Fibroblast of villous mesenchyme (primary cell): ENCODE measurements at regions not wholly inside any gene's neighbourhood (a gene's known extent, or its start where the extent isn't known, plus 50 kb on each side); places are given as distances from the start of the nearest gene placed in this dataset.
"Not testable (repeated sequence)": the region's sequence is repeated elsewhere in the genome, so short reads cannot be mapped to it uniquely, and the experiment has no call there.

Experiments
- DNase-seq: peaks from one replicate; pipeline ENCODE4 v3.0.0-alpha.2; 2010; ENCODE audit warnings: low read depth
- H3K4me3 ChIP-seq: 2 replicates; pipeline ENCODE4 v1.5.1; 2011; ENCODE audit warnings: low read depth, mild to moderate bottlenecking, low read length
- TF ChIP-seq, protein P1 (sequence below): IDR thresholded peaks from 2 replicates; pipeline ENCODE4 v1.5.1; 2012; ENCODE audit warnings: low read depth, mild to moderate bottlenecking, low read length; ENCODE audit not compliant: insufficient read depth

DNA sequence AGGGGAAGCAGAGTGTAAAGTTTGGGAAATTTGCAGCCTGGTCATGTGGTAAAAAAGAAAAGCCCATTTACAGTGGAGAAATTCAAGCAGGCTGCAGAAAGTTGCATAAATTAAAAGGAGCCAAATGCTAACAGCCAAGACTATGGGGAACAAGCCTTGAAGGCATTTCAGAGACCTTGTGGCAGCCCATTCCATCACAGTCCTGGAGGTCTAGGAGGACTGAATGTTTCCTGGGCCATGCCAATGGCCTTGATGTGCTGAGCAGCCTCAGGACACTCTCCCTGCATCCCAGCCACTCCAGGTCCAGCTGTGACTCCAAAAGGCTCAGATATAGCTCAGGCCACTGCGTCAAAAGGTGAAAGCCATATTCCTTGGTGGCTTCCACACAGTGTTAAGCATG is 1202.4 kb upstream of the ATXN8OS start:
- no peak for DNase-seq
- TF ChIP-seq, protein P1, sequence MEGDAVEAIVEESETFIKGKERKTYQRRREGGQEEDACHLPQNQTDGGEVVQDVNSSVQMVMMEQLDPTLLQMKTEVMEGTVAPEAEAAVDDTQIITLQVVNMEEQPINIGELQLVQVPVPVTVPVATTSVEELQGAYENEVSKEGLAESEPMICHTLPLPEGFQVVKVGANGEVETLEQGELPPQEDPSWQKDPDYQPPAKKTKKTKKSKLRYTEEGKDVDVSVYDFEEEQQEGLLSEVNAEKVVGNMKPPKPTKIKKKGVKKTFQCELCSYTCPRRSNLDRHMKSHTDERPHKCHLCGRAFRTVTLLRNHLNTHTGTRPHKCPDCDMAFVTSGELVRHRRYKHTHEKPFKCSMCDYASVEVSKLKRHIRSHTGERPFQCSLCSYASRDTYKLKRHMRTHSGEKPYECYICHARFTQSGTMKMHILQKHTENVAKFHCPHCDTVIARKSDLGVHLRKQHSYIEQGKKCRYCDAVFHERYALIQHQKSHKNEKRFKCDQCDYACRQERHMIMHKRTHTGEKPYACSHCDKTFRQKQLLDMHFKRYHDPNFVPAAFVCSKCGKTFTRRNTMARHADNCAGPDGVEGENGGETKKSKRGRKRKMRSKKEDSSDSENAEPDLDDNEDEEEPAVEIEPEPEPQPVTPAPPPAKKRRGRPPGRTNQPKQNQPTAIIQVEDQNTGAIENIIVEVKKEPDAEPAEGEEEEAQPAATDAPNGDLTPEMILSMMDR, result no peak
- H3K4me3 ChIP-seq, result no peak overlapping the region

DNA sequence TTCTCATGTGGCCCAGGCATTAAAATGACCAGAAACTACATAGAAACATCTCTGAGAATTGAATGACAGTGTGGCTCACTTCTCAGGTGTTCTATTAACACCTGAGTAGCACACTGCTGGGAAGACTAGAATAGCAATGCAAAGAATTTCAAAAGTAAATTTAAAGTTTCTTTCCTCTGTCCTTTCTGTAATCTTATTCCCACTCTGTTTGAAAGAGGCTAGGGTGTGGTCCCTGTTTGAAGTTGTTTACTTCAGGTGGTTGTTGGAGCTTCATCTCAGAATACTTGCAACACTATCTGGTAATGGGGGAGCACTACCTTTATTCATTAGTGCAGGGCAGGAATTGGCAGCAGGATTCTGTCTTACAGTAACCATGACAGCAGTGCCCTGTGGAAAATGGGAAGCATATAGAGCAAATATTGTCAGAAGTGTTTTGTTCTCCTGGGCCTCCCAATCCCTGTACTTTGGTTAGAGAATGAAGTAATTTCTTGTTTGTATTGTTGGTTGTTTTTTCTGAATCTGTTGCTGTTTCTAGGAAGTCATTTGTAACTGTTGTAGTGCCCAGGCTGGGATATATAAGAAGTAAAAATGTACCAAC is 1210.2 kb upstream of the ATXN8OS start:
- no peak overlapping the region for H3K4me3 ChIP-seq
- no peak for DNase-seq
- TF ChIP-seq, protein P1, result no peak

DNA sequence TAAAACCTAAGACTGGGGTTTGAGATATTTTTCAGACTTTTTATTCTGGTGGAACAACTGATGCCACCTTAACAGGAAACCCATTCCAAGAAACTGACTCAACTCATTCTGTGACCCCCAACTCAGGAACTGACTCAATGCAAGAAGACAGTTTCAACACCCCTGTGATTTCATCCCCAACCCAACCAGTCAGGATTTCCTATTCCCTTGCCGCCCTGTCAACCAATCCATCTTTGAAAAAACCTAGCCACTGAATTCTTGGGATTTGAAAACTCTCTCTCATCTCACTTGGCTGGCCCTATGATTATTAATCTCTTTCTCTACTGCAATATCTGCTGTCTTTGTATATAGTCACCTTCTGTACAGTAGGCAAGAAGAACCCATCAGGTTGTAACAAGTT is 1211.9 kb upstream of the ATXN8OS start:
- no peak overlapping the region for H3K4me3 ChIP-seq
- TF ChIP-seq, protein P1, result no peak
- no peak for DNase-seq

DNA sequence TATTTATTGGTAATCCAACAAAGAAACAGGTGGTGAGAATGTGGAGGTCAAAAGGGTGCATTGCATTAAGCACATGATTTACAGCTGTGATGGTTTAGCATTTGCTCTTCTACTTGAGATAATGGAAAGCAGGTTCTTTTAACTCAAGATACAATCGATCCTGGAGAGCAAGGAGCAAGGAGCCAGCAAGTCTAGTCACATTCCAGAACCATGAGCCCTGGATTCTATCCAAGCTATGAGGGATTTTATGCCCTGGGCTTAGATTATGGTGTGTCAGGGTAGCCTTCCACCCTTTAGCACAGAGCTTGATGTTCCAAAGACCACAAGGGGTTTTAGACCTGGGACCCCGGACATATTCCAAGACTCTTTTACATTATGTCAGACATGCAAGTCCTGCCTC is 1213.9 kb upstream of the ATXN8OS start:
- not testable (repeated sequence) for DNase-seq

DNA sequence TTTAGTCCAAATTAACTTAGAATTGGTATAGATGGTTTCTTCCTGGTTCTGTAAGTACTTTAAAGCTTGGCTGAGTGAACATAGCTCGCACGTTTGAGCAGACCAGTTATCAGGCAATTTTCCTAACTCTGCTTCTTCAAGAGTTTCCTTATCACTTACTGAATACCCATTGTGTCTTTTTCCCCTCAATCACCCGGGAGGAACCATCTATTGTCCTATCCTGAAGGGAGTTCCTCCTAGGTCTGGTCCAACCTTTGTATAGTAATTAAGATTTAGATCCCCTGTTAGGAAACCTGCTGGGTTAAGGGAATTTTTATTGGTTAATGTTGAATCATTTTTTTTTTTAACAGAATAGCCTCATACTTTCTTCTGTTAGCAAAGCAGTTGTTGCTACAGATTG is 1215.0 kb upstream of the ATXN8OS start:
- H3K4me3 ChIP-seq, DNase-seq: not testable (repeated sequence)

More for the DNA sequence above, 1213.9 kb upstream of the ATXN8OS start:
- H3K4me3 ChIP-seq, result not testable (repeated sequence)

DNA sequence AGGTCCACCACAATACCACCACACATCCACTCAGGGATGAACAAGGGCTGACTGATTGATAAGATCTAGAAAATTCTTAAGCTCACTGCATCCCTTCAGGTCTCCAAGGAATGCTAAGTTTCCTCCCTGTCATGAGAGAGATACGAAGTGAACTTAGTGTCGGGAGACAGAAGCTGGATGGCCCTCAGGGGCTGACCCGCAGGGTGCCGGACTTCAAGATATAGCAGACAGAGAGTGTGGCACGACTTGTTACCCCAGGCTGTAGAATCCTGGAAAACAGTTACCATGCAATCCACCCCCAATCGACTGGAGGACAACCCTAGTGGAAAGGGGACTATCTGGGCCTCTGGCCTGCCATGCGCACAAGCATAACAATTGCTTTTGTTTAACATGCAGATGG is 1217.5 kb upstream of the ATXN8OS start:
- not testable (repeated sequence) for DNase-seq

DNA sequence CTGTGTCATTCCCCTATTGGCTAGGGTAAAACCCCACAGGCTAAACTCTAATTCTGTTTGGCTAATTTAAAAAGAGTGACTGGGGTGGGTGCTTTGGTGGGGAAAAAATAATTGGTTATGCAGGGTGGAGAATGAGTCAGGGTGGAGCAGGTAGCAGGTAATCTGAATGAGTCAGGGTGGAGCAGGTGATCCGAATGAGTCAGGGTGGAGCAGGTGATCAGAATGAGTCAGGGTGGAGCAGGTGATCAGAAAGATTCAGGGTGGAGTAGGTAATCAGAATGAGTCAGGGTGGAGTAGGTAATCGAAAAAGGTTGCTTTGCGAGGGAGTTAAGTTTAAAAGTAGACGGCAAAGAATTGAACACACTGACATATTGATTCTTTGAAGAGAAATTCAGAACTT is 1218.8 kb upstream of the ATXN8OS start:
- no peak overlapping the region for H3K4me3 ChIP-seq
- TF ChIP-seq, protein P1, result no peak
- no peak for DNase-seq

More for the DNA sequence above, 1217.5 kb upstream of the ATXN8OS start:
- H3K4me3 ChIP-seq, result not testable (repeated sequence)

DNA sequence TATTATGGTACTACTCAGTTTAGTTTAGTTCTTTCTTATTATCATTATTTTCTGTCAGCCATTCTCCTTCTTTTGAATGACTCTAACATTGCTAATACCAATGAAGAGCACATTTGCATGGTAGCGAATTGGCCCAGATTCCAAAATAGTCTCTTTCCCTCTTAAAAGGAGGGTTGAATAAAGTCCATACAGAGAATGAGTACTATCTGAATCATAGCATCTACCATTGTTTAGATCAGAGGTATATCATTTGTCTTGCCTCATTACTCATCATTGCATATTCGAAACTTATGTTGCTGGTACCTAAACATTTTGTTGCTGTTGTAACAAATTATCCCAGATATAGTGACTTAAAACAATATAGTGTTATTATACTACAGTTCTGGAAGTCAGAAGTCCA is 1235.3 kb upstream of the ATXN8OS start:
- TF ChIP-seq, protein P1, result no peak
- no peak overlapping the region for H3K4me3 ChIP-seq
- no peak for DNase-seq
